Liver (tissue), 3 donors: ENCODE measurements at regions not wholly inside any gene's neighbourhood (a gene's known extent, or its start where the extent isn't known, plus 50 kb on each side); places are given as distances from the start of the nearest gene placed in this dataset.

ENCODE experiments used
- CTCF ChIP-seq: fragments of 150-350 bp; IDR thresholded peaks from 2 replicates; pipeline ENCODE4 v1.5.1; 2017; ENCODE audit warnings: improper control_type of control experiment, low read depth, low read length; ENCODE audit not compliant: missing input control
- EGR1 ChIP-seq, 2 donors: IDR thresholded peaks; 2 replicates each; pipeline ENCODE4 v1.6.1; 2016 to 2018; ENCODE audit warnings: antibody characterized with exemption in 2 of 2, low read depth in 2 of 2
- GABPA ChIP-seq, 2 donors: IDR thresholded peaks in 1 of 2; conservative IDR thresholded peaks in 1 of 2; 2 replicates each; pipeline ENCODE4 v1.6.1; 2016; ENCODE audit warnings: antibody characterized with exemption in 2 of 2, mild to moderate bottlenecking in 1 of 2, moderate library complexity in 1 of 2
- JUND ChIP-seq, 2 donors: IDR thresholded peaks; 2 replicates each; pipeline ENCODE4 v1.6.1; 2016; ENCODE audit warnings: antibody characterized with exemption in 2 of 2
- MAX ChIP-seq: IDR thresholded peaks from 2 replicates; pipeline ENCODE4 v1.6.1; 2016; ENCODE audit warnings: antibody characterized with exemption
- REST ChIP-seq: IDR thresholded peaks from 2 replicates; pipeline ENCODE4 v1.6.1; 2016; ENCODE audit warnings: antibody characterized with exemption, mild to moderate bottlenecking
- SP1 ChIP-seq: IDR thresholded peaks from 2 replicates; pipeline ENCODE4 v1.6.1; 2018; ENCODE audit warnings: antibody characterized with exemption, mild to moderate bottlenecking
- TAF1 ChIP-seq: conservative IDR thresholded peaks from 2 replicates; pipeline ENCODE4 v1.6.1; 2016; ENCODE audit warnings: antibody characterized with exemption, mild to moderate bottlenecking
- YY1 ChIP-seq: IDR thresholded peaks from 2 replicates; pipeline ENCODE4 v1.6.1; 2016; ENCODE audit warnings: antibody characterized with exemption, mild to moderate bottlenecking
- donor health status: healthy.
- donor health status: healthy.

GRCh38 chr15:95869920-95870319 is 460.6 kb upstream of the NR2F2 start:
- no peak for TF ChIP-seq CTCF
- TF ChIP-seq MAX, result no peak
- TF ChIP-seq SP1, result no peak
- no peak for TF ChIP-seq GABPA (IDR thresholded peaks at IDR 0.05 in 1 of 2, conservative IDR thresholded peaks at IDR 0.05 in 1 of 2)
- TF ChIP-seq REST, result no peak
- no peak for TF ChIP-seq TAF1
- TF ChIP-seq YY1, result no peak
- no peak for TF ChIP-seq JUND (IDR thresholded peaks at IDR 0.05)
- no peak for TF ChIP-seq EGR1 (IDR thresholded peaks at IDR 0.05; ENCODE audit: low read depth in 2 of 2)
